Body of pancreas (tissue), 4 donors: ENCODE measurements at regions not wholly inside any gene's neighbourhood (a gene's known extent, or its start where the extent isn't known, plus 50 kb on each side); places are given as distances from the start of the nearest gene placed in this dataset.

Source experiments
- ATAC-seq: fragments of 150-250 bp; one replicate; pipeline ENCODE4 v1.9.1; 2016
- DNase-seq, 4 donors: peaks; one replicate each; pipeline ENCODE4 v3.0.0-alpha.2; 2019
- H3K27ac ChIP-seq, 4 donors: fragments of 200-600 bp; sonication (generic); 1 replicate in 3 of 4; 2 replicates in 1 of 4; pipeline versions ENCODE4 v1.5.1 to v1.6.1; 2016 to 2019; ENCODE audit warnings: mild to moderate bottlenecking in 1 of 4, mixed read lengths in 1 of 4, moderate library complexity in 1 of 4
- H3K27me3 ChIP-seq, 2 donors: fragments of 200-600 bp; sonication (generic); one replicate each; pipeline ENCODE4 v1.6.0; 2016; ENCODE audit warnings: mild to moderate bottlenecking in 1 of 2
- H3K36me3 ChIP-seq, 2 donors: fragments of 200-600 bp; sonication (generic); replicated peaks in 1 of 2; 2 replicates each; pipeline ENCODE4 v1.5.1; 2016; ENCODE audit warnings: low read depth in 2 of 2; ENCODE audit not compliant: insufficient read depth in 1 of 2
- H3K4me1 ChIP-seq: fragments of 200-600 bp; sonication (generic); one replicate; pipeline ENCODE4 v1.6.0; 2016
- H3K4me3 ChIP-seq, 2 donors: fragments of 200-600 bp; sonication (generic); 1 replicate in 1 of 2; 2 replicates in 1 of 2; pipeline ENCODE4 v1.5.1; 2016 to 2019
- H3K9me3 ChIP-seq, 3 donors: fragments of 200-600 bp; sonication (generic); 1 replicate in 2 of 3; 2 replicates in 1 of 3; pipeline ENCODE4 v1.5.1; 2016
- POLR2A ChIP-seq, 3 donors: fragments of 450-650 bp; IDR thresholded peaks; one replicate each; pipeline ENCODE4 v1.6.1; 2016; ENCODE audit warnings: antibody characterized with exemption in 3 of 3, mild to moderate bottlenecking in 2 of 3
- WGBS, 2 donors: methylation state at CpG; one replicate each; pipeline ENCODE4 v1.1.5; 2017; 5-methylcytosine and 5-hydroxymethylcytosine counted together
- intact Hi-C: fragments of 100-400 bp; cut with DNase I; formaldehyde crosslinking; loops from one replicate; pipeline ENCODE4 v1.15.1; 2023
- TF ChIP-seq, protein P1 (sequence below), 7 experiments: fragments of 450-650 bp in 4 of 7; fragments of 200-600 bp in 3 of 7; sonication (generic) in 3 of 7; IDR thresholded peaks; one replicate each; pipeline ENCODE4 v1.5.1; 2016 to 2019; ENCODE audit warnings: antibody characterized with exemption in 7 of 7

DNA sequence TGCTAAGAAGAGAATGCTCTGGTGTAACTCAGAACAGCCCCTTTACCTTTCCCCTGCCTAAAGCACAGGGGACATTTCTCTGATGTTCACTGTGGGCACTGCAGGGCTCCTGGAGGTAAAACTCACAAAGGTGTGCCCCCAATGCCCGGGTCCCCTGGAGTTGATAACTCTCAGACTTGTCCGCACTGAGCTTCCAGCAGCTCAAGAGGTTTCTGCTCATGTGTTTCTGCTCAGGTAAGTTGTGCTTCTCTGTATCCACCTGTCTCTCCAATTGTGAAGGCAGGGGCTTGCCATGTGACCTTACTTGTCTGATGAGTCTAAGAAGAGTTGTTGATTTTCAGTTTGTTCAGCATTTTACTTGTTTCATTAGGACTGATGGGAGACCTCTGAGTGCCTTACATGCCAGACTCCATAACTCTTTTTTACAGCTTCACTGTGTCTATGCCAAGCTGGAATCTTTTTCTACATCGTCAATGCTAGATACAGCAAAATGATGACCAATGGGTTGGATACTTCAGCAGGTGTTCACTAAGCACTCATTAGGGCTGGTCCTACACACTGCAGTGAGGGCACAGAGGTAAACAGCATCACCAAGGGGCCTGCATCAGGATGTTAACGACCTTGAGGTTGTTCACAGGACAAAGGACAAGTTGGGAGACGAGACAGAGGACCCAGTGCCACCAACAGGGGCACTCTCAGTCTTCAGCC is 56.4 kb downstream of the MRPL36 start:
- Histone ChIP-seq H3K4me3 (no peak overlapping the region), H3K27ac (no peak overlapping the region), H3K36me3 (no peaks in the 10 kb centered on the region), H3K27me3 (no peaks in the 10 kb centered on the region), H3K9me3 (peaks cover 0 to 7% (median 0%) of the 10 kb centered on the region in 3 donors), H3K4me1 (no peaks in the 10 kb centered on the region)
- WGBS, 2 donors = 53 to 63% methylated on average over 5 of the region's 5 CpGs
- ATAC-seq = no peak
- no peak for DNase-seq
- intact Hi-C loops = no loop called here
- TF ChIP-seq, protein P1, sequence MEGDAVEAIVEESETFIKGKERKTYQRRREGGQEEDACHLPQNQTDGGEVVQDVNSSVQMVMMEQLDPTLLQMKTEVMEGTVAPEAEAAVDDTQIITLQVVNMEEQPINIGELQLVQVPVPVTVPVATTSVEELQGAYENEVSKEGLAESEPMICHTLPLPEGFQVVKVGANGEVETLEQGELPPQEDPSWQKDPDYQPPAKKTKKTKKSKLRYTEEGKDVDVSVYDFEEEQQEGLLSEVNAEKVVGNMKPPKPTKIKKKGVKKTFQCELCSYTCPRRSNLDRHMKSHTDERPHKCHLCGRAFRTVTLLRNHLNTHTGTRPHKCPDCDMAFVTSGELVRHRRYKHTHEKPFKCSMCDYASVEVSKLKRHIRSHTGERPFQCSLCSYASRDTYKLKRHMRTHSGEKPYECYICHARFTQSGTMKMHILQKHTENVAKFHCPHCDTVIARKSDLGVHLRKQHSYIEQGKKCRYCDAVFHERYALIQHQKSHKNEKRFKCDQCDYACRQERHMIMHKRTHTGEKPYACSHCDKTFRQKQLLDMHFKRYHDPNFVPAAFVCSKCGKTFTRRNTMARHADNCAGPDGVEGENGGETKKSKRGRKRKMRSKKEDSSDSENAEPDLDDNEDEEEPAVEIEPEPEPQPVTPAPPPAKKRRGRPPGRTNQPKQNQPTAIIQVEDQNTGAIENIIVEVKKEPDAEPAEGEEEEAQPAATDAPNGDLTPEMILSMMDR (IDR thresholded peaks at IDR 0.05) = no peak

DNA sequence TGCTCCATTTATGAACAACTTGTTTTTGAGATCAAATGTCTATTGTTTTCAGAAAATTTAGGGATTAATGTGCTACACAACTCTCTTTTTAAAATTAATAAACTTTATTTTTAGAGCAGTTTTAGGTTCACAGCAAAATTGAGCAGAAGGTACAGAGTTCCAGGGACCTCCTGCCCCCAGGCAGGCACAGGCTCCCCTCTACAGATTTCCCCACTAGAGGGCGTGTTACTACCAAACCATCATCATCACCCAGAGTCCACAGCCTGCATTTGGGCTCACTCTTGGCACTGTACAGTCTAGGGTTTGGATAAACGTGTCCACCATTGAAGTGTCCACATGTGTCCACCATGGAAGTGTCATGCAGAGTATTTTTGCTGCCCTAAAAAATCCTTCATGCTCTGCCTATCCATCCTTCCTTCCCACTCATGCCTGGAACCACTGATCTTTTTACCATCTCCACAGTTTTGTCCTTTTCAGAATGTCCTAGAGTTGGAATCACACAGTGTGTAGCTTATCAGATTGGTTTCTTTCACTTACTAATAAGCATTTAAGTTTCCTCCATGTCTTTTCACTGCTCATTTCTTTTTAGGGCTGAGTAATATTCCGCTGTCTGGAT is 61.7 kb downstream of the MRPL36 start:
- TF ChIP-seq, protein P1 (IDR thresholded peaks at IDR 0.05) = peak; percentile 6 to 38 (median 21)
- no peak for TF ChIP-seq POLR2A (IDR thresholded peaks at IDR 0.05)
- intact Hi-C loops = no loop called here
- Histone ChIP-seq H3K9me3 (peaks cover 0 to 7% (median 0%) of the 10 kb centered on the region in 3 donors), H3K27ac (no peak overlapping the region), H3K4me1 (no peaks in the 10 kb centered on the region), H3K4me3 (no peak overlapping the region), H3K36me3 (no peaks in the 10 kb centered on the region), H3K27me3 (no peaks in the 10 kb centered on the region)
- no peak for ATAC-seq
- WGBS, 2 donors = 32 to 33% methylated on average over 3 of the region's 3 CpGs
- peak in 2 of 4 donors; percentile 10 to 11 for DNase-seq

- 44 to 52% methylated on average over 8 to 15 of the region's 15 CpGs for WGBS, 2 donors
- ATAC-seq = no peak
These were observed 62.5 kb downstream of the MRPL36 start for GRCh38 chr5:1736889-1737711.

GRCh38 chr5:1736065-1736464 is 63.6 kb downstream of the MRPL36 start:
- H3K4me3 ChIP-seq = no peak overlapping the region
- TF ChIP-seq, protein P1 (IDR thresholded peaks at IDR 0.05) = no peak
- no peak for TF ChIP-seq POLR2A (IDR thresholded peaks at IDR 0.05)
- ATAC-seq = no peak
- no peak for DNase-seq
- WGBS, 2 donors = 53 to 72% methylated on average over 4 of the region's 4 CpGs
- no peaks in the 10 kb centered on the region for H3K36me3 ChIP-seq
- H3K27me3 ChIP-seq = no peaks in the 10 kb centered on the region
- peaks cover 0 to 7% (median 0%) of the 10 kb centered on the region in 3 donors for H3K9me3 ChIP-seq
- H3K27ac ChIP-seq = no peak overlapping the region
- intact Hi-C loops = no loop called here
- H3K4me1 ChIP-seq = no peaks in the 10 kb centered on the region

More at GRCh38 chr5:1736889-1737711, 62.5 kb downstream of the MRPL36 start:
- H3K27ac ChIP-seq = no peak overlapping the region
- no peak overlapping the region for H3K4me3 ChIP-seq
- H3K9me3 ChIP-seq = peaks cover 0 to 7% (median 0%) of the 10 kb centered on the region in 3 donors
- TF ChIP-seq, protein P1 (IDR thresholded peaks at IDR 0.05) = no peak
- TF ChIP-seq POLR2A (IDR thresholded peaks at IDR 0.05) = no peak
- intact Hi-C loops = no loop called here
- no peak for DNase-seq
- no peaks in the 10 kb centered on the region for H3K27me3 ChIP-seq
- no peaks in the 10 kb centered on the region for H3K4me1 ChIP-seq
- no peaks in the 10 kb centered on the region for H3K36me3 ChIP-seq
